ENCODE measurements at regions not wholly inside any gene's neighbourhood (a gene's known extent, or its start where the extent isn't known, plus 50 kb on each side); places are given as distances from the start of the nearest gene placed in this dataset.

- no peak for DNase-seq
These were observed 57.6 kb upstream of the MRPS22 start for GRCh38 chr3:139286241-139286640.

- no peak for DNase-seq
These were observed 57.0 kb upstream of the MRPS22 start for GRCh38 chr3:139286825-139287224.

GRCh38 chr3:139287557-139287956, 56.3 kb upstream of the MRPS22 start:
- DNase-seq = no peak

- DNase-seq = no peak
These were observed 55.5 kb upstream of the MRPS22 start for GRCh38 chr3:139288266-139288821.

- DNase-seq = no peak
These were observed 53.8 kb upstream of the MRPS22 start for GRCh38 chr3:139289860-139290524.

GRCh38 chr3:139291276-139292051, 52.4 kb upstream of the MRPS22 start:
- DNase-seq = no peak

GRCh38 chr3:139292192-139292591, 51.6 kb upstream of the MRPS22 start:
- no peak for DNase-seq

GRCh38 chr3:139292711-139293664, 50.8 kb upstream of the MRPS22 start:
- DNase-seq = no peak

- DNase-seq = no peak
These were observed 50.2 kb upstream of the MRPS22 start for GRCh38 chr3:139293665-139294023.

Measured in right forelimb (tissue), 1 donor.